ENCODE measurements at regions not wholly inside any gene's neighbourhood (a gene's known extent, or its start where the extent isn't known, plus 50 kb on each side); places are given as distances from the start of the nearest gene placed in this dataset.

- no peak for DNase-seq
Observed at GRCh38 chr14:22699801-22700564, 55.8 kb upstream of the OR6J1 start.

- no peak for DNase-seq
Observed at GRCh38 chr14:22713631-22713950, 52.9 kb upstream of the OXA1L start.

DNA sequence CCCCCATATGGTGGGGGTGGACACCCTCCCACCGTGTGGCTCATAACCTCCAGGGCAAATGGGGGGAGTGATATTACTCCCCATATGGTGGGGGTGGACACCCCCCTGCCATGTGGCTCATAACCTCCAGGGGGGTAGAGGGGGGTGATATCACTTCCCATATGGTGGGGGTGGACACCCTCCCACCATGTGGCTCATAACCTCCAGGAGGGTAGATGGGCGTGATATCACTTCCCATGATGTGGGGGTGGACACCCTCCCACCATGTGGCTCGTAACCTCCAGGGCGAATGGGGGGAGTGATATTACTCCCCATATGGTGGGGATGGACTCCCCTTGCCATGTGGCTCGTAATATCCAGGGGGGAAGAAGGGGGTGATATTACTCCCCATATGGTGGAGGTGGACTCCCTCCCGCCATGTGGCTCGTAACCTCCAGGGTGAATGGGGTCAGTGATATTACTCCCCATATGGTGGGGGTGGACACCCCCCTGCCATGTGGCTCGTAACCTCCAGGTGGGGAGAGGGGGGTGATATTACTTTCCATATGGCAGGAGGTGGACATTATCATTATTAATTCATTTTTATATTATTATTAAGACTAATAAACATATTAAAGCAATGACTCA, 51.2 kb upstream of the OXA1L start:
- peak in 1 of 5 donors; percentile 16 for DNase-seq

DNA sequence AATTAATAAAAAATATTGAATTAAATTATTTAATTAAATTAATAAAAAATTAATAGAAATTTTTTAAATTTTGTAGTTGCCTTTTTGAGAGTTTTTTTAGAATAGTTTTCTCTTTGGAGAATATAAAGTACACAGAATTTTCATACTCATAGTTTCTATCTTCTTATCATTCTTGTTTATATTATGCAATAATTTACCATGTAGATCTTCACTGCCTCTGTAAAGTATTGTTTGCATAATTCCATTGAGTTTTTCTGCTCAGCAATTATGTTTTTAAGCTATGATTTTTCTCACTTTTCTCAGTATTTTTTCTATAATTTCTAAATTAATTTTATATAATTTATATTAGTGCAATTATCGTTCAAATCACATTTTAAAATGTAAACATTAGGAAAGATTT, 50.6 kb upstream of the OXA1L start:
- no peak for DNase-seq
